ENCODE measurements at regions not wholly inside any gene's neighbourhood (a gene's known extent, or its start where the extent isn't known, plus 50 kb on each side); places are given as distances from the start of the nearest gene placed in this dataset.

- no peak for TF ChIP-seq CTCF (IDR thresholded peaks at IDR 0.05; ENCODE audit: low read depth, low read length)
- H3K4me3 ChIP-seq (ENCODE audit: low read depth, low read length), result no peak overlapping the region
- in situ Hi-C loops (cut with HindIII; ENCODE audit: low sequenced_read_pairs), result no loop called here
- DNase-seq (ENCODE audit: low read depth, low spot score), result no peak
Measured at GRCh38 chr18:77517901-77518300, 268.3 kb downstream of the GALR1 start.

GRCh38 chr18:77520767-77521166, 271.1 kb downstream of the GALR1 start:
- in situ Hi-C loops (cut with HindIII; ENCODE audit: low sequenced_read_pairs), result no loop called here
- TF ChIP-seq CTCF (IDR thresholded peaks at IDR 0.05; ENCODE audit: low read depth, low read length), result no peak
- no peak overlapping the region for H3K4me3 ChIP-seq (ENCODE audit: low read depth, low read length)
- DNase-seq (ENCODE audit: low read depth, low spot score), result no peak

GRCh38 chr18:77522051-77522675, 272.5 kb downstream of the GALR1 start:
- in situ Hi-C loops (cut with HindIII; ENCODE audit: low sequenced_read_pairs), result no loop called here
- DNase-seq (ENCODE audit: low read depth, low spot score), result no peak
- TF ChIP-seq CTCF (IDR thresholded peaks at IDR 0.05; ENCODE audit: low read depth, low read length), result no peak
- no peak overlapping the region for H3K4me3 ChIP-seq (ENCODE audit: low read depth, low read length)

GRCh38 chr18:77524909-77525308, 275.3 kb downstream of the GALR1 start:
- in situ Hi-C loops (cut with HindIII; ENCODE audit: low sequenced_read_pairs), result no loop called here
- no peak overlapping the region for H3K4me3 ChIP-seq (ENCODE audit: low read depth, low read length)
- no peak for DNase-seq (ENCODE audit: low read depth, low spot score)
- no peak for TF ChIP-seq CTCF (IDR thresholded peaks at IDR 0.05; ENCODE audit: low read depth, low read length)

GRCh38 chr18:77526962-77527361, 277.3 kb downstream of the GALR1 start:
- TF ChIP-seq CTCF (IDR thresholded peaks at IDR 0.05; ENCODE audit: low read depth, low read length), result no peak
- H3K4me3 ChIP-seq (ENCODE audit: low read depth, low read length), result no peak overlapping the region
- in situ Hi-C loops (cut with HindIII; ENCODE audit: low sequenced_read_pairs), result no loop called here
- DNase-seq (ENCODE audit: low read depth, low spot score), result no peak

- H3K4me3 ChIP-seq (ENCODE audit: low read depth, low read length), result no peak overlapping the region
- in situ Hi-C loops (cut with HindIII; ENCODE audit: low sequenced_read_pairs), result no loop called here
- DNase-seq (ENCODE audit: low read depth, low spot score), result no peak
- no peak for TF ChIP-seq CTCF (IDR thresholded peaks at IDR 0.05; ENCODE audit: low read depth, low read length)
Measured at GRCh38 chr18:77528872-77529271, 279.2 kb downstream of the GALR1 start.

All from astrocyte of the spinal cord (primary cell).